B cell (primary cell): ENCODE measurements at regions not wholly inside any gene's neighbourhood (a gene's known extent, or its start where the extent isn't known, plus 50 kb on each side); places are given as distances from the start of the nearest gene placed in this dataset.

Source experiments
- ATAC-seq: fragments of 200-7000 bp; cut with Tn5 transposase; one replicate; pipeline ENCODE4 v1.10.0; 2021; ENCODE audit warnings: low read depth, mild to moderate bottlenecking, moderate number of reproducible peaks, moderate library complexity
- CTCF ChIA-PET: fragments of 350-600 bp; sonication (Branson Sonifier 250); formaldehyde crosslinking; loops from one replicate; lab custom pipeline; 2021; ENCODE audit warnings: antibody characterized with exemption, inconsistent platforms; lab: Charles Lee
- POLR2A ChIA-PET: fragments of 350-600 bp; sonication (Branson Sonifier 250); formaldehyde crosslinking; loops from one replicate; lab custom pipeline; 2021; ENCODE audit warnings: antibody characterized with exemption; lab: Charles Lee
- DNase-seq: peaks from one replicate; pipeline ENCODE4 v3.0.0; 2013
- H2AFZ ChIP-seq: 2 replicates; pipeline ENCODE4 v1.6.1; 2012; ENCODE audit warnings: mild to moderate bottlenecking, low read depth, low read length; ENCODE audit not compliant: insufficient read depth, poor library complexity, severe bottlenecking
- H3K27ac ChIP-seq, 2 donors: 1 replicate in 1 of 2; 2 replicates in 1 of 2; pipeline ENCODE4 v1.5.1; 2012 to 2013; ENCODE audit warnings: low read length in 2 of 2, mild to moderate bottlenecking in 2 of 2, moderate library complexity in 1 of 2
- H3K27me3 ChIP-seq, 4 experiments: fragments of 200-600 bp in 1 of 4; sonication (generic) in 1 of 4; replicated peaks in 1 of 4; 1 replicate in 2 of 4; 2 replicates in 2 of 4; pipeline versions ENCODE4 v1.6.1 to v1.7.0; 2013 to 2016; ENCODE audit warnings: low read length in 3 of 4, mild to moderate bottlenecking in 2 of 4, mixed read lengths in 1 of 4, moderate library complexity in 1 of 4; ENCODE audit not compliant: insufficient read depth in 4 of 4, control insufficient read depth in 3 of 4; ENCODE audit errors: control extremely low read depth in 1 of 4
- H3K36me3 ChIP-seq, 2 experiments: replicated peaks in 1 of 2; 1 replicate in 1 of 2; 2 replicates in 1 of 2; pipeline versions ENCODE4 v1.6.1 to v1.7.1; 2013; ENCODE audit warnings: low read length in 1 of 2; ENCODE audit not compliant: insufficient read depth in 2 of 2, control insufficient read depth in 1 of 2; ENCODE audit errors: control extremely low read depth in 1 of 2, extremely low read depth in 1 of 2
- H3K4me1 ChIP-seq, 2 donors: fragments of 200-600 bp in 1 of 2; sonication (generic) in 1 of 2; 1 replicate in 1 of 2; 2 replicates in 1 of 2; pipeline versions ENCODE4 v1.5.1 to v1.6.1; 2013 to 2017; ENCODE audit warnings: low read length in 2 of 2; ENCODE audit not compliant: control insufficient read depth in 2 of 2, insufficient read depth in 2 of 2
- H3K4me2 ChIP-seq: replicated peaks from 2 replicates; pipeline ENCODE3; 2012; ENCODE audit warnings: mild to moderate bottlenecking, low read depth, low read length; ENCODE audit not compliant: poor library complexity, severe bottlenecking
- H3K4me3 ChIP-seq, 5 experiments: fragments of 200-600 bp in 1 of 5; sonication (generic) in 1 of 5; 1 replicate in 3 of 5; 2 replicates in 2 of 5; pipeline versions ENCODE4 v1.5.1 to v1.7.0; 2011 to 2016; ENCODE audit warnings: low read length in 4 of 5, mild to moderate bottlenecking in 4 of 5, low read depth in 2 of 5, control low read depth in 1 of 5, moderate library complexity in 1 of 5; ENCODE audit not compliant: insufficient read depth in 1 of 5; ENCODE audit errors: control extremely low read depth in 1 of 5, extremely low read depth in 1 of 5
- H3K79me2 ChIP-seq: fragments of 200-600 bp; sonication (generic); one replicate; pipeline ENCODE4 v1.6.0; 2016; ENCODE audit warnings: low read length; ENCODE audit not compliant: control insufficient read depth, insufficient read depth
- H3K9ac ChIP-seq: fragments of 200-600 bp; sonication (generic); 2 replicates; pipeline ENCODE4 v1.6.1; 2017; ENCODE audit warnings: mild to moderate bottlenecking, low read length, moderate library complexity
- H3K9me3 ChIP-seq, 3 donors: one replicate each; pipeline versions ENCODE4 v1.6.1 to v1.7.1; 2013; ENCODE audit warnings: low read length in 2 of 3; ENCODE audit not compliant: control insufficient read depth in 2 of 3, insufficient read depth in 1 of 3; ENCODE audit errors: control extremely low read depth in 1 of 3
- H4K20me1 ChIP-seq: 2 replicates; pipeline ENCODE4 v1.6.0; 2012; ENCODE audit warnings: mild to moderate bottlenecking, low read length; ENCODE audit not compliant: insufficient read depth, control insufficient read depth, poor library complexity, severe bottlenecking
- H3K27ac Mint-ChIP-seq: one replicate; pipeline ENCODE4 v1.8.0; 2021; ENCODE audit warnings: mixed read lengths
- H3K27me3 Mint-ChIP-seq: one replicate; pipeline ENCODE4 v1.8.0; 2021; ENCODE audit warnings: mixed read lengths
- H3K4me1 Mint-ChIP-seq: one replicate; pipeline ENCODE4 v1.8.0; 2021; ENCODE audit warnings: mixed read lengths
- H3K4me3 Mint-ChIP-seq: one replicate; pipeline ENCODE4 v1.8.0; 2021; ENCODE audit warnings: mixed read lengths
- H3K9me3 Mint-ChIP-seq: one replicate; pipeline ENCODE4 v1.8.0; 2022; ENCODE audit warnings: mixed read lengths; ENCODE audit not compliant: insufficient read depth
- CTCF ChIP-seq: fragments of 200-600 bp; IDR thresholded peaks from one replicate; pipeline ENCODE4 v1.8.0; 2022; ENCODE audit warnings: antibody characterized with exemption, mild to moderate bottlenecking
- EZH2 ChIP-seq: IDR thresholded peaks from 2 replicates; pipeline ENCODE4 v1.6.1; 2012; ENCODE audit warnings: borderline replicate concordance, low read depth, mild to moderate bottlenecking, moderate library complexity, low read length; ENCODE audit not compliant: insufficient read depth, poor library complexity, severe bottlenecking
- WGBS: methylation state at CpG from one replicate; pipeline ENCODE4 v1.1.5; 2013; ENCODE audit warnings: missing lambda C conversion rate; ENCODE audit not compliant: insufficient coverage; 5-methylcytosine and 5-hydroxymethylcytosine counted together
- intact Hi-C: fragments of 100-400 bp; cut with micrococcal nuclease; formaldehyde crosslinking; loops from one replicate; pipeline ENCODE4 v1.10.0; 2022

GRCh38 chr13:111020546-111020945, 94.6 kb upstream of the ARHGEF7 start:
- TF ChIP-seq CTCF (no peak), EZH2 (no peak)
- no peak overlapping the region for H3K4me2 ChIP-seq
- H3K4me1 ChIP-seq = no peaks in the 10 kb centered on the region
- intact Hi-C loops = no loop called here
- ATAC-seq (no peak), DNase-seq (no peak)
- Mint-ChIP-seq H3K27me3 (peaks cover 9% of the 10 kb centered on the region), H3K4me1 (no peaks in the 10 kb centered on the region), H3K9me3 (peaks cover 3% of the 10 kb centered on the region), H3K27ac (no peak overlapping the region), H3K4me3 (no peak overlapping the region)
- H3K9me3 ChIP-seq = peaks cover 6 to 23% (median 14%) of the 10 kb centered on the region in 3 donors
- H3K27me3 ChIP-seq = peaks cover 0 to 7% (median 0%) of the 10 kb centered on the region in 4 experiments
- no peak overlapping the region for H2AFZ ChIP-seq
- H3K9ac ChIP-seq = no peak overlapping the region
- H3K36me3 ChIP-seq = no peaks in the 10 kb centered on the region
- POLR2A ChIA-PET = no interaction called here
- CTCF ChIA-PET = interaction anchor here (0.6 kb wide), 1 partner anchor 195 kb away, joined by 4 read pairs; no protein-coding TSS in a partner anchor
- H3K27ac ChIP-seq = no peak overlapping the region
- H3K79me2 ChIP-seq = no peaks in the 10 kb centered on the region
- WGBS = 97% methylated on average over 4 of the region's 6 CpGs
- H4K20me1 ChIP-seq = no peaks in the 10 kb centered on the region
- no peak overlapping the region for H3K4me3 ChIP-seq

GRCh38 chr13:111020021-111020420, 95.1 kb upstream of the ARHGEF7 start:
- H2AFZ ChIP-seq = no peak overlapping the region
- no peak for DNase-seq
- ChIA-PET CTCF (no interaction called here), POLR2A (no interaction called here)
- no peak overlapping the region for H3K9ac ChIP-seq
- H3K4me2 ChIP-seq = no peak overlapping the region
- H3K36me3 ChIP-seq = no peaks in the 10 kb centered on the region
- no peak overlapping the region for H3K4me3 ChIP-seq
- H3K4me1 Mint-ChIP-seq = no peaks in the 10 kb centered on the region
- intact Hi-C loops = no loop called here
- H3K9me3 Mint-ChIP-seq = peaks cover 3% of the 10 kb centered on the region
- peaks cover 9% of the 10 kb centered on the region for H3K27me3 Mint-ChIP-seq
- no peaks in the 10 kb centered on the region for H3K4me1 ChIP-seq
- H3K27ac Mint-ChIP-seq = no peak overlapping the region
- 97% methylated on average over 24 of the region's 24 CpGs for WGBS
- TF ChIP-seq CTCF (no peak), EZH2 (no peak)
- H3K27ac ChIP-seq = no peak overlapping the region
- H3K79me2 ChIP-seq = no peaks in the 10 kb centered on the region
- H3K9me3 ChIP-seq = peaks cover 6 to 23% (median 14%) of the 10 kb centered on the region in 3 donors
- no peaks in the 10 kb centered on the region for H4K20me1 ChIP-seq
- H3K27me3 ChIP-seq = peaks cover 0 to 7% (median 0%) of the 10 kb centered on the region in 4 experiments
- no peak overlapping the region for H3K4me3 Mint-ChIP-seq
- ATAC-seq = no peak
